WTC11 (cell line): ENCODE measurements at regions not wholly inside any gene's neighbourhood (a gene's known extent, or its start where the extent isn't known, plus 50 kb on each side); places are given as distances from the start of the nearest gene placed in this dataset.

Experiments
- ATAC-seq: fragments of 200-7000 bp; cut with Tn5 transposase; 2 replicates; pipeline ENCODE4 v1.10.0; 2021; ENCODE audit warnings: mild to moderate bottlenecking, moderate library complexity
- CTCF ChIA-PET: fragments of 300-600 bp; sonication (Branson Sonifier 250); formaldehyde crosslinking; loops from one replicate; lab custom pipeline; 2021; ENCODE audit warnings: antibody characterized with exemption; lab: Charles Lee
- POLR2A ChIA-PET: fragments of 350-600 bp; sonication (Branson Sonifier 250); formaldehyde crosslinking; loops from one replicate; lab custom pipeline; 2021; ENCODE audit warnings: antibody characterized with exemption; lab: Charles Lee
- DNase-seq: peaks from one replicate; pipeline ENCODE4 v3.0.0; 2021; ENCODE audit warnings: low spot score
- H3K27ac Mint-ChIP-seq: 2 replicates; pipeline ENCODE4 v1.8.0; 2021; ENCODE audit warnings: mixed read lengths
- H3K27me3 Mint-ChIP-seq: 2 replicates; pipeline ENCODE4 v1.8.0; 2021; ENCODE audit warnings: low read depth, mild to moderate bottlenecking, moderate library complexity, mixed read lengths
- H3K36me3 Mint-ChIP-seq: 2 replicates; pipeline ENCODE4 v1.8.0; 2021; ENCODE audit warnings: mixed read lengths
- H3K4me1 Mint-ChIP-seq: 2 replicates; pipeline ENCODE4 v1.8.0; 2022; ENCODE audit warnings: mixed read lengths
- H3K4me3 Mint-ChIP-seq: 2 replicates; pipeline ENCODE4 v1.8.0; 2021; ENCODE audit warnings: mild to moderate bottlenecking, moderate library complexity, mixed read lengths
- H3K9me3 Mint-ChIP-seq: 2 replicates; pipeline ENCODE4 v1.8.0; 2021; ENCODE audit warnings: mixed read lengths
- CREB1 ChIP-seq: sonication (generic); formaldehyde crosslinking; IDR thresholded peaks from 2 replicates; pipeline ENCODE4 v1.8.0; 2023; ENCODE audit warnings: mild to moderate bottlenecking, missing genetic modification reagents
- ELF4 ChIP-seq: sonication (generic); formaldehyde crosslinking; IDR thresholded peaks from 2 replicates; pipeline ENCODE4 v1.8.1; 2022; ENCODE audit warnings: low read depth, mild to moderate bottlenecking, moderate library complexity, missing genetic modification reagents
- FOXK1 ChIP-seq: sonication (generic); formaldehyde crosslinking; IDR thresholded peaks from 2 replicates; pipeline ENCODE4 v1.8.0; 2022; ENCODE audit warnings: mild to moderate bottlenecking, moderate library complexity, missing genetic modification reagents
- FOXP1 ChIP-seq: sonication (generic); formaldehyde crosslinking; IDR thresholded peaks from 2 replicates; pipeline ENCODE4 v1.8.0; 2022; ENCODE audit warnings: missing genetic modification reagents, mild to moderate bottlenecking, moderate library complexity, borderline replicate concordance
- GABPB1 ChIP-seq: sonication (generic); formaldehyde crosslinking; IDR thresholded peaks from 2 replicates; pipeline ENCODE4 v1.8.1; 2023; ENCODE audit warnings: mild to moderate bottlenecking, missing genetic modification reagents
- IRF2 ChIP-seq: sonication (generic); formaldehyde crosslinking; IDR thresholded peaks from 2 replicates; pipeline ENCODE4 v1.8.0; 2022; ENCODE audit warnings: low read depth, missing genetic modification reagents, borderline replicate concordance
- JUN ChIP-seq: sonication (generic); formaldehyde crosslinking; IDR thresholded peaks from 2 replicates; pipeline ENCODE4 v1.8.0; 2023; ENCODE audit warnings: mild to moderate bottlenecking, missing genetic modification reagents
- NFATC4 ChIP-seq: fragments of 250-450 bp; sonication (Bioruptor Pico); IDR thresholded peaks from 2 replicates; pipeline ENCODE4 v1.9.0; 2021; ENCODE audit warnings: mild to moderate bottlenecking
- NR1H2 ChIP-seq: sonication (generic); formaldehyde crosslinking; IDR thresholded peaks from 2 replicates; pipeline ENCODE4 v1.9.0; 2021; ENCODE audit warnings: mild to moderate bottlenecking, moderate library complexity, missing genetic modification reagents
- OVOL2 ChIP-seq: fragments of 250-450 bp; sonication (Bioruptor Pico); IDR thresholded peaks from 2 replicates; pipeline ENCODE4 v1.9.0; 2021; ENCODE audit warnings: mild to moderate bottlenecking, borderline replicate concordance
- ZNF396 ChIP-seq: fragments of 250-450 bp; sonication (Bioruptor Pico); IDR thresholded peaks from 2 replicates; pipeline ENCODE4 v1.8.0; 2021; ENCODE audit warnings: mild to moderate bottlenecking, moderate library complexity, borderline replicate concordance
- TF ChIP-seq, protein P1 (sequence below): sonication (generic); formaldehyde crosslinking; IDR thresholded peaks from 2 replicates; pipeline ENCODE4 v1.8.0; 2022; ENCODE audit warnings: mild to moderate bottlenecking, missing genetic modification reagents
- TF ChIP-seq, protein P2 (sequence below): sonication (generic); formaldehyde crosslinking; IDR thresholded peaks from 2 replicates; pipeline ENCODE4 v1.8.0; 2022; ENCODE audit warnings: missing genetic modification reagents
- TF ChIP-seq, protein P3 (sequence below): sonication (generic); formaldehyde crosslinking; IDR thresholded peaks from 2 replicates; pipeline ENCODE4 v1.8.0; 2022; ENCODE audit warnings: mild to moderate bottlenecking, missing genetic modification reagents
- TF ChIP-seq, protein P4 (sequence below): sonication (generic); formaldehyde crosslinking; IDR thresholded peaks from 2 replicates; pipeline ENCODE4 v1.8.1; 2022; ENCODE audit warnings: mild to moderate bottlenecking, missing genetic modification reagents, moderate library complexity, borderline replicate concordance
- TF ChIP-seq, protein P5 (sequence below): sonication (generic); formaldehyde crosslinking; IDR thresholded peaks from 2 replicates; pipeline ENCODE4 v1.8.1; 2022; ENCODE audit warnings: low read depth, mild to moderate bottlenecking, moderate library complexity, missing genetic modification reagents, borderline replicate concordance
- TF ChIP-seq, protein P6 (sequence below): sonication (generic); formaldehyde crosslinking; IDR thresholded peaks from 2 replicates; pipeline ENCODE4 v1.8.1; 2023; ENCODE audit warnings: mild to moderate bottlenecking, missing genetic modification reagents, borderline replicate concordance
- TF ChIP-seq, protein P7 (sequence below): sonication (generic); formaldehyde crosslinking; IDR thresholded peaks from 2 replicates; pipeline ENCODE4 v1.8.0; 2023; ENCODE audit warnings: mild to moderate bottlenecking, missing genetic modification reagents

DNA sequence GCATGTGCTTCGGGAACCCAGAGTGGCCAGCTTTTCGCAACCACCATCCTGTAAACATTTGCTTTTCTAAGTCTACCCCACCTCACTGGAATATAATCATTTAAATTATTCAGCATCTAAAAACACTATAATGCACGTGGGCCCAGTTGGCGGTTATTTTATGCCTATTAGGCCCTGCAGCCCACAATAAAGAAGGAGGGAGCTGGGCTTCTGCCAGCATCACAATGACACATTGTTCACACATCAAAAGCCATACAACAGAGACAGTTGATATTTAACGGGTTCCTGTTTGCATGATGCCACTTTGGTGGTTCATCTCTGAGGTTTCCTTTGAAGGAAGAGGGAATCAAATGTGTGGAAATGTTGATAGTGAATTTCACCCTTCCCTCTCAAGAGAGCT is 916.0 kb upstream of the CELF4 start (continued):
- TF ChIP-seq, protein P1, sequence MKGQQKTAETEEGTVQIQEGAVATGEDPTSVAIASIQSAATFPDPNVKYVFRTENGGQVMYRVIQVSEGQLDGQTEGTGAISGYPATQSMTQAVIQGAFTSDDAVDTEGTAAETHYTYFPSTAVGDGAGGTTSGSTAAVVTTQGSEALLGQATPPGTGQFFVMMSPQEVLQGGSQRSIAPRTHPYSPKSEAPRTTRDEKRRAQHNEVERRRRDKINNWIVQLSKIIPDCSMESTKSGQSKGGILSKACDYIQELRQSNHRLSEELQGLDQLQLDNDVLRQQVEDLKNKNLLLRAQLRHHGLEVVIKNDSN (CRISPR knock-in tag) = no peak
- TF ChIP-seq, protein P2, sequence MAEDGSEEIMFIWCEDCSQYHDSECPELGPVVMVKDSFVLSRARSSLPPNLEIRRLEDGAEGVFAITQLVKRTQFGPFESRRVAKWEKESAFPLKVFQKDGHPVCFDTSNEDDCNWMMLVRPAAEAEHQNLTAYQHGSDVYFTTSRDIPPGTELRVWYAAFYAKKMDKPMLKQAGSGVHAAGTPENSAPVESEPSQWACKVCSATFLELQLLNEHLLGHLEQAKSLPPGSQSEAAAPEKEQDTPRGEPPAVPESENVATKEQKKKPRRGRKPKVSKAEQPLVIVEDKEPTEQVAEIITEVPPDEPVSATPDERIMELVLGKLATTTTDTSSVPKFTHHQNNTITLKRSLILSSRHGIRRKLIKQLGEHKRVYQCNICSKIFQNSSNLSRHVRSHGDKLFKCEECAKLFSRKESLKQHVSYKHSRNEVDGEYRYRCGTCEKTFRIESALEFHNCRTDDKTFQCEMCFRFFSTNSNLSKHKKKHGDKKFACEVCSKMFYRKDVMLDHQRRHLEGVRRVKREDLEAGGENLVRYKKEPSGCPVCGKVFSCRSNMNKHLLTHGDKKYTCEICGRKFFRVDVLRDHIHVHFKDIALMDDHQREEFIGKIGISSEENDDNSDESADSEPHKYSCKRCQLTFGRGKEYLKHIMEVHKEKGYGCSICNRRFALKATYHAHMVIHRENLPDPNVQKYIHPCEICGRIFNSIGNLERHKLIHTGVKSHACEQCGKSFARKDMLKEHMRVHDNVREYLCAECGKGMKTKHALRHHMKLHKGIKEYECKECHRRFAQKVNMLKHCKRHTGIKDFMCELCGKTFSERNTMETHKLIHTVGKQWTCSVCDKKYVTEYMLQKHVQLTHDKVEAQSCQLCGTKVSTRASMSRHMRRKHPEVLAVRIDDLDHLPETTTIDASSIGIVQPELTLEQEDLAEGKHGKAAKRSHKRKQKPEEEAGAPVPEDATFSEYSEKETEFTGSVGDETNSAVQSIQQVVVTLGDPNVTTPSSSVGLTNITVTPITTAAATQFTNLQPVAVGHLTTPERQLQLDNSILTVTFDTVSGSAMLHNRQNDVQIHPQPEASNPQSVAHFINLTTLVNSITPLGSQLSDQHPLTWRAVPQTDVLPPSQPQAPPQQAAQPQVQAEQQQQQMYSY (CRISPR knock-in tag) = no peak
- TF ChIP-seq FOXP1 (CRISPR knock-in tag) = no peak
- TF ChIP-seq, protein P3, sequence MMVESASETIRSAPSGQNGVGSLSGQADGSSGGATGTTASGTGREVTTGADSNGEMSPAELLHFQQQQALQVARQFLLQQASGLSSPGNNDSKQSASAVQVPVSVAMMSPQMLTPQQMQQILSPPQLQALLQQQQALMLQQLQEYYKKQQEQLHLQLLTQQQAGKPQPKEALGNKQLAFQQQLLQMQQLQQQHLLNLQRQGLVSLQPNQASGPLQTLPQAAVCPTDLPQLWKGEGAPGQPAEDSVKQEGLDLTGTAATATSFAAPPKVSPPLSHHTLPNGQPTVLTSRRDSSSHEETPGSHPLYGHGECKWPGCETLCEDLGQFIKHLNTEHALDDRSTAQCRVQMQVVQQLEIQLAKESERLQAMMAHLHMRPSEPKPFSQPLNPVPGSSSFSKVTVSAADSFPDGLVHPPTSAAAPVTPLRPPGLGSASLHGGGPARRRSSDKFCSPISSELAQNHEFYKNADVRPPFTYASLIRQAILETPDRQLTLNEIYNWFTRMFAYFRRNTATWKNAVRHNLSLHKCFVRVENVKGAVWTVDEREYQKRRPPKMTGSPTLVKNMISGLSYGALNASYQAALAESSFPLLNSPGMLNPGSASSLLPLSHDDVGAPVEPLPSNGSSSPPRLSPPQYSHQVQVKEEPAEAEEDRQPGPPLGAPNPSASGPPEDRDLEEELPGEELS (CRISPR knock-in tag) = no peak
- no peak for TF ChIP-seq NR1H2 (CRISPR knock-in tag)
- TF ChIP-seq JUN (CRISPR knock-in tag) = no peak
- TF ChIP-seq ZNF396 (CRISPR knock-in tag) = no peak
- TF ChIP-seq NFATC4 (CRISPR knock-in tag) = no peak
- TF ChIP-seq CREB1 = no peak
- TF ChIP-seq ELF4 (CRISPR knock-in tag) = no peak
- TF ChIP-seq, protein P4, sequence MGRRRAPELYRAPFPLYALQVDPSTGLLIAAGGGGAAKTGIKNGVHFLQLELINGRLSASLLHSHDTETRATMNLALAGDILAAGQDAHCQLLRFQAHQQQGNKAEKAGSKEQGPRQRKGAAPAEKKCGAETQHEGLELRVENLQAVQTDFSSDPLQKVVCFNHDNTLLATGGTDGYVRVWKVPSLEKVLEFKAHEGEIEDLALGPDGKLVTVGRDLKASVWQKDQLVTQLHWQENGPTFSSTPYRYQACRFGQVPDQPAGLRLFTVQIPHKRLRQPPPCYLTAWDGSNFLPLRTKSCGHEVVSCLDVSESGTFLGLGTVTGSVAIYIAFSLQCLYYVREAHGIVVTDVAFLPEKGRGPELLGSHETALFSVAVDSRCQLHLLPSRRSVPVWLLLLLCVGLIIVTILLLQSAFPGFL (CRISPR knock-in tag) = no peak

DNA sequence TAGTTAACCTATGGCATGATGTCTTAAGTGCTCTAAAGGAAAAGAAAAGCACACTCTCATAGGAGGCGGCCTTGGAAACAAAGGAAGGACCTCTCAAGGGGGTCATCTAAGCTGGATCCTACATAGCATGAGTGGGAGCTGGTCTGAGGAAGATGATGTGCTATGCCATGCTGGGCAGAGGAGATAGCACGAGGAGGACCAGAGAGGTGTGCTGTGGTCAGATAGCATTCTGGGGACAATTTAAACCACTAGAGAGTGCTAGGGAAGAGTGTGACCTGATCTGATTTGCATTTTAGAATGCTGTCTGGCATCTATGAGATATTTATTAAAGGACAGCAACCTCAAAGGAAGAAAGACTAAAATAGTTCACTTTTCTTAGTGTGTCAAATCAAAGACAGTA is 910.1 kb upstream of the CELF4 start:
- DNase-seq = no peak
- H3K36me3 Mint-ChIP-seq = peaks cover 9% of the 10 kb centered on the region
- no peak overlapping the region for H3K4me3 Mint-ChIP-seq
- H3K4me1 Mint-ChIP-seq = no peaks in the 10 kb centered on the region
- POLR2A ChIA-PET = no interaction called here
- no peaks in the 10 kb centered on the region for H3K27me3 Mint-ChIP-seq
- peaks cover 50% of the 10 kb centered on the region for H3K9me3 Mint-ChIP-seq
- no peak overlapping the region for H3K27ac Mint-ChIP-seq
- ATAC-seq = no peak
- CTCF ChIA-PET = no interaction called here
- no peak for TF ChIP-seq IRF2 (CRISPR knock-in tag)
- TF ChIP-seq, protein P3 (CRISPR knock-in tag) = no peak
- TF ChIP-seq, protein P5, sequence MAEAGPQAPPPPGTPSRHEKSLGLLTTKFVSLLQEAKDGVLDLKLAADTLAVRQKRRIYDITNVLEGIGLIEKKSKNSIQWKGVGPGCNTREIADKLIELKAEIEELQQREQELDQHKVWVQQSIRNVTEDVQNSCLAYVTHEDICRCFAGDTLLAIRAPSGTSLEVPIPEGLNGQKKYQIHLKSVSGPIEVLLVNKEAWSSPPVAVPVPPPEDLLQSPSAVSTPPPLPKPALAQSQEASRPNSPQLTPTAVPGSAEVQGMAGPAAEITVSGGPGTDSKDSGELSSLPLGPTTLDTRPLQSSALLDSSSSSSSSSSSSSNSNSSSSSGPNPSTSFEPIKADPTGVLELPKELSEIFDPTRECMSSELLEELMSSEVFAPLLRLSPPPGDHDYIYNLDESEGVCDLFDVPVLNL (CRISPR knock-in tag) = no peak
- TF ChIP-seq, protein P6, sequence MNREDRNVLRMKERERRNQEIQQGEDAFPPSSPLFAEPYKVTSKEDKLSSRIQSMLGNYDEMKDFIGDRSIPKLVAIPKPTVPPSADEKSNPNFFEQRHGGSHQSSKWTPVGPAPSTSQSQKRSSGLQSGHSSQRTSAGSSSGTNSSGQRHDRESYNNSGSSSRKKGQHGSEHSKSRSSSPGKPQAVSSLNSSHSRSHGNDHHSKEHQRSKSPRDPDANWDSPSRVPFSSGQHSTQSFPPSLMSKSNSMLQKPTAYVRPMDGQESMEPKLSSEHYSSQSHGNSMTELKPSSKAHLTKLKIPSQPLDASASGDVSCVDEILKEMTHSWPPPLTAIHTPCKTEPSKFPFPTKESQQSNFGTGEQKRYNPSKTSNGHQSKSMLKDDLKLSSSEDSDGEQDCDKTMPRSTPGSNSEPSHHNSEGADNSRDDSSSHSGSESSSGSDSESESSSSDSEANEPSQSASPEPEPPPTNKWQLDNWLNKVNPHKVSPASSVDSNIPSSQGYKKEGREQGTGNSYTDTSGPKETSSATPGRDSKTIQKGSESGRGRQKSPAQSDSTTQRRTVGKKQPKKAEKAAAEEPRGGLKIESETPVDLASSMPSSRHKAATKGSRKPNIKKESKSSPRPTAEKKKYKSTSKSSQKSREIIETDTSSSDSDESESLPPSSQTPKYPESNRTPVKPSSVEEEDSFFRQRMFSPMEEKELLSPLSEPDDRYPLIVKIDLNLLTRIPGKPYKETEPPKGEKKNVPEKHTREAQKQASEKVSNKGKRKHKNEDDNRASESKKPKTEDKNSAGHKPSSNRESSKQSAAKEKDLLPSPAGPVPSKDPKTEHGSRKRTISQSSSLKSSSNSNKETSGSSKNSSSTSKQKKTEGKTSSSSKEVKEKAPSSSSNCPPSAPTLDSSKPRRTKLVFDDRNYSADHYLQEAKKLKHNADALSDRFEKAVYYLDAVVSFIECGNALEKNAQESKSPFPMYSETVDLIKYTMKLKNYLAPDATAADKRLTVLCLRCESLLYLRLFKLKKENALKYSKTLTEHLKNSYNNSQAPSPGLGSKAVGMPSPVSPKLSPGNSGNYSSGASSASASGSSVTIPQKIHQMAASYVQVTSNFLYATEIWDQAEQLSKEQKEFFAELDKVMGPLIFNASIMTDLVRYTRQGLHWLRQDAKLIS (CRISPR knock-in tag) = no peak
- no peak for TF ChIP-seq GABPB1 (CRISPR knock-in tag)
- TF ChIP-seq OVOL2 (CRISPR knock-in tag) = no peak
- TF ChIP-seq, protein P7, sequence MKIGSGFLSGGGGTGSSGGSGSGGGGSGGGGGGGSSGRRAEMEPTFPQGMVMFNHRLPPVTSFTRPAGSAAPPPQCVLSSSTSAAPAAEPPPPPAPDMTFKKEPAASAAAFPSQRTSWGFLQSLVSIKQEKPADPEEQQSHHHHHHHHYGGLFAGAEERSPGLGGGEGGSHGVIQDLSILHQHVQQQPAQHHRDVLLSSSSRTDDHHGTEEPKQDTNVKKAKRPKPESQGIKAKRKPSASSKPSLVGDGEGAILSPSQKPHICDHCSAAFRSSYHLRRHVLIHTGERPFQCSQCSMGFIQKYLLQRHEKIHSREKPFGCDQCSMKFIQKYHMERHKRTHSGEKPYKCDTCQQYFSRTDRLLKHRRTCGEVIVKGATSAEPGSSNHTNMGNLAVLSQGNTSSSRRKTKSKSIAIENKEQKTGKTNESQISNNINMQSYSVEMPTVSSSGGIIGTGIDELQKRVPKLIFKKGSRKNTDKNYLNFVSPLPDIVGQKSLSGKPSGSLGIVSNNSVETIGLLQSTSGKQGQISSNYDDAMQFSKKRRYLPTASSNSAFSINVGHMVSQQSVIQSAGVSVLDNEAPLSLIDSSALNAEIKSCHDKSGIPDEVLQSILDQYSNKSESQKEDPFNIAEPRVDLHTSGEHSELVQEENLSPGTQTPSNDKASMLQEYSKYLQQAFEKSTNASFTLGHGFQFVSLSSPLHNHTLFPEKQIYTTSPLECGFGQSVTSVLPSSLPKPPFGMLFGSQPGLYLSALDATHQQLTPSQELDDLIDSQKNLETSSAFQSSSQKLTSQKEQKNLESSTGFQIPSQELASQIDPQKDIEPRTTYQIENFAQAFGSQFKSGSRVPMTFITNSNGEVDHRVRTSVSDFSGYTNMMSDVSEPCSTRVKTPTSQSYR (CRISPR knock-in tag) = no peak
- no peak for TF ChIP-seq FOXP1 (CRISPR knock-in tag)
- TF ChIP-seq FOXK1 = no peak
- no peak for TF ChIP-seq ZNF396 (CRISPR knock-in tag)
